ENCODE measurements at regions not wholly inside any gene's neighbourhood (a gene's known extent, or its start where the extent isn't known, plus 50 kb on each side); places are given as distances from the start of the nearest gene placed in this dataset.

DNA sequence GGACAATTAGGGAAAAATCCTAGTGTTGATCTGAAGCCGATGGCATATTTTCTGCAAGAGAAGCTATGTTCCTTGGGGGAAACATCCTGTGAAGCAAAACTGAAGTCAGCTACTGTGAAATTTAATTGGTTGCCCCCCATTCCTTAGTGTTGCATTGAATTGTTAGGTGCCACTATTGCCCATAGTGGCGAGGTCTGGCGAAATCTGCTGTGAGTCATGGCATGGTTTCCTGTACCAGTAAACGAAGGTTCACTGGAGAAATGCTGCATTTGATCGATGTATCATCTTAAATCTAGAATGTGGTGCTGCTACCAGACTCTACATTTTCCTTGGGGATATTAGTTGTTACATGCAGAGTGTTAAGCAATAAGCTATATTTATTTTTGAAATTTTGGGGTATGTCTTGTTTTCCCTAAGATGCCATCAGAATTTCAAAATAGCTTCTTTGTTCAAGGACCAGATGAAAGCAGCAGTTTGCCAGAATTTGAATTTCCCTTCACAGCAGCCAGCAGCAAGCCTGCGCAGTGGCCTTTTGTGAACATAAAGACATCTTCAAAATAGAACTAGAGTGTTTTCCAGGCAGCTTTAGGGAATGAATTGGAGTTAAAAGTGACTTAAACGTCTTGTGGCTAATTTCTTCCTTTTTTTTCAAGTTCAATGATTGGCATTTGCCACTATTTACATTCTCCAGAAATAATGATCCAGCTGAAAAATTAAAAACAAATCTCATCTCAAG lies 348.6 kb upstream of the COBL start:
- TF ChIP-seq, protein P1, sequence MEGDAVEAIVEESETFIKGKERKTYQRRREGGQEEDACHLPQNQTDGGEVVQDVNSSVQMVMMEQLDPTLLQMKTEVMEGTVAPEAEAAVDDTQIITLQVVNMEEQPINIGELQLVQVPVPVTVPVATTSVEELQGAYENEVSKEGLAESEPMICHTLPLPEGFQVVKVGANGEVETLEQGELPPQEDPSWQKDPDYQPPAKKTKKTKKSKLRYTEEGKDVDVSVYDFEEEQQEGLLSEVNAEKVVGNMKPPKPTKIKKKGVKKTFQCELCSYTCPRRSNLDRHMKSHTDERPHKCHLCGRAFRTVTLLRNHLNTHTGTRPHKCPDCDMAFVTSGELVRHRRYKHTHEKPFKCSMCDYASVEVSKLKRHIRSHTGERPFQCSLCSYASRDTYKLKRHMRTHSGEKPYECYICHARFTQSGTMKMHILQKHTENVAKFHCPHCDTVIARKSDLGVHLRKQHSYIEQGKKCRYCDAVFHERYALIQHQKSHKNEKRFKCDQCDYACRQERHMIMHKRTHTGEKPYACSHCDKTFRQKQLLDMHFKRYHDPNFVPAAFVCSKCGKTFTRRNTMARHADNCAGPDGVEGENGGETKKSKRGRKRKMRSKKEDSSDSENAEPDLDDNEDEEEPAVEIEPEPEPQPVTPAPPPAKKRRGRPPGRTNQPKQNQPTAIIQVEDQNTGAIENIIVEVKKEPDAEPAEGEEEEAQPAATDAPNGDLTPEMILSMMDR (IDR thresholded peaks at IDR 0.05), result no peak
- no peak for TF ChIP-seq POLR2A (IDR thresholded peaks at IDR 0.05)

Measured in thyroid gland (tissue), 4 donors.